ENCODE measurements at regions not wholly inside any gene's neighbourhood (a gene's known extent, or its start where the extent isn't known, plus 50 kb on each side); places are given as distances from the start of the nearest gene placed in this dataset.

GRCh38 chr7:34550996-34551395 lies 107.0 kb upstream of the NPSR1 start:
- TF ChIP-seq CTCF (IDR thresholded peaks at IDR 0.05) (no peak), EP300 (IDR thresholded peaks at IDR 0.05) (no peak)

All from esophagus muscularis mucosa (tissue), 3 donors.